Effector CD8-positive, alpha-beta T cell (primary cell): ENCODE measurements at regions not wholly inside any gene's neighbourhood (a gene's known extent, or its start where the extent isn't known, plus 50 kb on each side); places are given as distances from the start of the nearest gene placed in this dataset.
"Not testable (repeated sequence)": the region's sequence is repeated elsewhere in the genome, so short reads cannot be mapped to it uniquely, and the experiment has no call there.

Experiments used
- DNase-seq: peaks from one replicate; lab custom pipeline; 2025; lab: John Stamatoyannopoulos, UW

DNA sequence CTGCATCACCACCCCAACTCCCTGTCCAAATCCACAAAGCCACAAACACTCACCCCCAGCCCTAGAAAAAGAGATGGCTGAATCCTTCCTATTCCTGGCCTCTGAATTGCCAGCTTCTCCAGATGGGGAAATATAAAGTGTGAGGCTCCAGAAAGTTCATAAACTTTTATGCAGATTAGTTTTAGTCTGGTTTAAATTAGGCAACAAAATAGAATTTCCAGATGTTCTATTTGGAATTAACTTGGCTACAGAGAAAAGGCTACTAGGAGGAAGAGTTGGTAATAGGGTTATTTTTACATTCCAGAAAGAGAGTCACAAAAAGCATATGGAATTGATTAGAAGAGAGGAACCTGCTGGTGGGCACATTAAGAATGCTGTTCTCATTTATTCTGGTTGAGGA, 56.0 kb downstream of the EN1 start:
- DNase-seq: no peak

DNA sequence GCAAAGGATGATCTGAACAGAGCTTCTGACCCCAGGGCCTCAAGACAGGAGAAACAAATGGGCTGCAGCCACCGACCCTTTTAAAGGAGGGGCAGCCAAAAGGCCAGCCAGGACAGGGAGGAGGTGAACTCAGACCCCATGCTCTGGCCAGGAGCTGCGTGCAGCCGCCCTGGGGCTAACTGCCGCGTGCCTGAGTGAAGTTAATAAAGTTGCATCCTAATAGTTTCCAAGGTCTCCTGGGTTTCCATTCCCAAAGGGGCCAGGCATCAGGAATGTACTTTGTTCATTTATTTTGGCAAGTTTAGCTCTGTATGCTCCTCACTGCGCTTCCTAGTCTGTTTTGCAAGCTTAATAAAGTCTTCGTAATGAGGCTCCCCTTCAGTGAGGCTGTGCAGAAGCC, 60.7 kb downstream of the EN1 start:
- no peak for DNase-seq

DNA sequence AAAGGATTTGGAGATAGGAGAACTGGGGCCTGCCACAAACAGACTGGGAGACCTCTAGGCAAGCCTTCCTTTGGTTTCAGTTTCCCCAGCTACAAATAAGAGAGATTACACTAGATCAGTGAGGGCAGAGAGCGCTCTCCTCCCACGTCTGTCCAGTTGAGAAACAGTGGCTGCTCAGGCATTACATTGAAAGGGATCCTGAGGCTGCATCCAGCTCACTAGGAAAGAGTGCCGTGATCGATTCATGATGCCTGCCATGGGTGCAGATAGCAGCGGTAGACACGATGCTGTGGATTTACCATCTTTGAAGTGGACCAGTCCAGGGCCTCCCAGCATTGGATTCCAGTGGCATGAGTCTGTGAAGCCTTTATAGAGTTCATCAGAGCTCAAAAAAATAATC, 62.6 kb downstream of the EN1 start:
- DNase-seq: no peak

DNA sequence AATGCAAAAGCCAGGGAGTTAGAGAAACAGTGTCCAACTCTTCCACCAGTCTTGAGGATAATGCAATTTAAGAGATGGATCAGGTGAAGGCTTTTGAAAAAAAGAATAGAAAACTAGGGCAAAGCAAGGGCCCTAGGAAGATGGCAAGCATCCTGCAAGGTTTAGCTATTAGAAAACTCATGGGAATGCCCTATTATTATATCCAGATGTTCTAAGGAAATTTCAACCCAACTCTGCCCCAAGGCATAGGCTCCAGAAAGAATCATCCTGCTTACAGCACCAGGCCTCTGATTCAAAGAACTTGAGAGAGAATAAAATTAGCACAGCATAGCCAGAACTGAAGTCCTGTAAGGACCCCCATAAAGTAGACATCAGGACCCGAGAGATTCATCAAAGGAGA, 68.1 kb downstream of the EN1 start:
- no peak for DNase-seq

DNA sequence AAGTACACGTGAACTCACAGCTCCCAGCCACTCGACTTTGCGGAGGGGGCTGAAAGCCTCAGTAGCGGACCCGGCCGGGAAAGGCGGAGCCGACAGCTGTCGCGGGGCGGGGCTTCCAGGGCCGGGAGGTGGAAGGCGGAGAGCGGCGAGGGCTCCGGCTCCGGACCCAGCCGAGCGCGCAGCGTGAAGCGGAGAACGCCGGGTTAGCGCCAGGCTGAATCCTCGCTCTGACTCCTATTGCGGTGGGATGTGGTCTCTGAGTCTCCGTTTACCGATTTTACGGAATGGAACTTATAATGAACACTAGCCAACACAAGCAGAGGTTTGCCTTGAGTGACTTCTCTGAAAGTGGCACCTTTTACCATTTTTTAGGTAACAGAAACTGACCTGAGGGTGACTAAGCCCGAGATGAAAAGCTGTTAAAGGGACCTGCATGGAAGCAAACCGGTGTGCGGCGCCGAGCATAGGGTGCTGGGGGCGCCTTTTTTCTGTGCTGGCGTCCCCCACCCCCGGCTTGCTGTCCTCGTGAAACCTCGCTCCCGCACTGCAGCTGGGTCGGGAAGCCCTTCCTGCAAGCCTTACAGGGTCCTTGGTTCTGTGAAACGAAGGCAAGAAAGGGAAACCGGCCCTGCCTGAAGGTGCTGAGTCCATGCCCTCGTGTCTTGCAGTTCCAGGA, 72.9 kb downstream of the EN1 start:
- DNase-seq: no peak

DNA sequence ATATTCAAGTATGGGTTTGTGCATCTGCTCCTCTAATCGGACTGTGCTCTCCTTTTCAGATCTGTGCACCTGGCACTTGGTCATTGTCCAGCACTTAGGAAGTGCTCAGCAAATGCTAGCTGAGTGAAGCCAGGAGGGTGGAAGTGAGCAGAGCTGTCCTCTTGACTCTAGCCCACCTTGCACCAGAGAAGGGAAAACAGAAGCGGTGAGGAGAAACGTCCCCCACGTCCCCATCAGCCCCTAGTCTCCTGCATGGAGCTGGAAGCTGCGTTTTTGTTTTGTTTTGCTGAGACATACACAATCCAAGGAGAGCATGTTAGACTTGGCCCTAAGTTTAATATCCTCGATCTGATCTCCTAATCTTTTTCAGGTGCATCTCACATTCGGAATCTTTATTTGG, 73.6 kb downstream of the EN1 start:
- DNase-seq: no peak

DNA sequence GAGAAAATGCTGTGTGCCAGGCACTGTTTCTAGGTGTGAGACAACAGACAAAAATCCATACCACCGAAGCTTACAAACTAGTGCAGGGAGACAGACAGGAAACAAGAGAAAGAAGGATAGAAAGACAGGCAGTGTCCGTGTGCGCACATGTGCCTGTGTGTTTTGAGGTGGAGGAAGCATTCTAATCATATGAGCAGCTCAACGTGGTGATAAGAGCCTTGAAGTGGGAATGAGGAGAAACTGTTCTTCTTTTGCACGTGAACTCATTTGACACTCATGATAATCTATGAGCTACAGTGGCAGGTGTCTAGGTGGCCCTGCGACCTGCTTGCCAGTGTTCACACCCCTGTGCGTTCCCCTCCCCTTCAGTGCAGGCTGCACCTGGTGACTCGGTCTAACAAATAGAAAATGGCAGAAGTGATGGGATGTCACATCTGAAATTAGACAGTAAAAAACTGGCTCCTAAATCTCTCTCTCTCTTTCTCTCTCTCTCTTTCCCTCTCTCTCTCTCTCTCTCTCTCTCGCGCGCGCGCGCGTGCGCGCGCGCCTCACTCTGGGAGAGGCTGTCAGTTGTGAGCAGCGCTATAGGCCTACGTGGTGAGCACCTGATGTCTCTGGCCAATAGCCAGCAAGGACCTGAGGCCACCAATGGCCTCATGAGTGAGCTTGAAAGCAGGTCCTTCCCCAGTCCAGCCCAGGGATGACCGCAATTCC, 74.8 kb downstream of the EN1 start:
- DNase-seq: no peak

DNA sequence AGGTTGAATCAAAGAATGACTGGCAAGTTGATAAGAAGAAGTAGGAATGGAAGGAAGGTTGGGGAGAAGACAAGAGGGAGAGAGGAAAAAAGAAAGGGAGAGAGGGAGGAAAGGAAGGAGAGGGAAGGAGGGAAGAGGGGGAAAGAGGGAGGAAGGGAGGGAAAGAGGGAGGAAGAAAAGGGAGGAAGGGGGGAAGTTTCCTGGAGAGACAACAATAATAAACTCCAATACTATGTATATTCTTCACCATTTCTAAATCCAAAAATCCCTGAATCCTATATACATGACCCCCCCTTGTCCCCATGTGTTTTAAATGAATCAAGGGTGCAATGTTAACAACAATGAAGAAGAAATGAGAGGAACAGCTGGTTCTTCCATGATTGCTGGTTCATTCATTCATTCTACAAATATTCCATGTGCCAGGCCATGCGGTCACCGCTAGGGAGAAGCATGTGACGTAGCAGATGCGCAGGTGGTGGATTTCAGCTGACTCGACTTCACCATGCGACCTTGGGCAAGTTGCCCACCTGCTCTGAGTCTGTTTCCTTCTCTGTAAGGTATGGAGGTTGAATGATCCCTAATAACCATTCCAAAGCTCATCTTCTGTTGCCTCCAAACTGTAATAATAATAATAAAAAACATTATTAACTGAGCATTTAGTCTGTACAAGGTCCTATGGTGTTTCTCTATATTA, 77.6 kb downstream of the EN1 start:
- no peak for DNase-seq

DNA sequence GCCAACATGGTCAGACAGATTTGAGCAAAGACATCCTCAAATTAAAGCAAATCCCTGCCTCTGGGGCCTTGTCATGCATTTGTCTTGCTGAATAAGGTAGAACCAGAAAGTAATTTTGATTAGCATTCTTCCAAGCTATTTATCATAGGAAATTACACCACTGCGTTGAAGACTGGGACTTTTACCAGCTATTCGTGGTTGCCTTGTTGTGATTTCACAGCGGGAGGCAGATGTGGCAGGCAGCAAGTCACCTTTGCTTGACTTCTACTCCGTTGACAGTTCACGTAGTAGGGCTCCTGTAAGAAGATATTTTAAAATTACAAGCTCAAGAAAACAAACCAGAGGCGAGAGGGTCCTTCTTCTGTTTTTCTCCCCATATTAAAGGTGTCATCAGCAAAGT, 80.6 kb downstream of the EN1 start:
- DNase-seq: no peak

DNA sequence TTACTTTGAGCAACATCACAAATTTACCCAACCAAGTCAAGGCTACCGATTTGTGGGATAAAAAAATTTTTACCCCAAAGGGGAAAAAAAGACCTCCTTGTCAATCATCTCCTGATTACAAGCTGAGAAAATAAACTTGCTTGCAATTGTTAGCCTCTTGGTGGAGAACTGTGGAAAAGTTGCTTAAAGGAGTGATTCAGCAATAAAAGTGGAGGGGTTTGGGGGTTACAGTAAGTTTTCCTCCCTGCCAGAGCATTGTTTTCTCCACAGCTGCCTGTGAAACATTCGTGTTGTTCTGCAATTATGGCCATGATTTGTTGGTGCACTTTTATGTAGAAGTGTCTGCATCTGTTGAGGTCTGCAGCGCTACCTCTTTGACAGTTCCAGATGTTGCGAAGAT, 82.6 kb downstream of the EN1 start:
- no peak for DNase-seq

DNA sequence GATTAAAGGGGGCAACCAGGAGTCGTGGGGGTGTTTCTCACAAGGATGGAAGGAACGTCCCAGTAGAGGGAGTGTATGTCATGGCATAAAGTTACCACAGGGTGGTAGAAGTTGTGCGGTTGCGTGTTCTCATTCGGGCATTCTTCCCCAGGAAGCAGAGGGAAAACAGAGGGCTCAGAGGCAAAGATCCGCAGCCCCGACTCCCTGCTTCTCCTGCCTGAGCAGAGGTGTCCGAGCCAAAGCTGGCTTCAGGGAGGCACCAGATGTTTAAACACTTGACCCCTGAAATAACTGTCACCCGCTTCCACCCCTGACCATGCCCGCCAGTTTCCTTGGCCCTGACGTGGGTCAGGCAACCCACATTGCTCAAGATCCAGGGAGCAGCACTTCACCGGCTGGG, 83.7 kb downstream of the EN1 start:
- no peak for DNase-seq

DNA sequence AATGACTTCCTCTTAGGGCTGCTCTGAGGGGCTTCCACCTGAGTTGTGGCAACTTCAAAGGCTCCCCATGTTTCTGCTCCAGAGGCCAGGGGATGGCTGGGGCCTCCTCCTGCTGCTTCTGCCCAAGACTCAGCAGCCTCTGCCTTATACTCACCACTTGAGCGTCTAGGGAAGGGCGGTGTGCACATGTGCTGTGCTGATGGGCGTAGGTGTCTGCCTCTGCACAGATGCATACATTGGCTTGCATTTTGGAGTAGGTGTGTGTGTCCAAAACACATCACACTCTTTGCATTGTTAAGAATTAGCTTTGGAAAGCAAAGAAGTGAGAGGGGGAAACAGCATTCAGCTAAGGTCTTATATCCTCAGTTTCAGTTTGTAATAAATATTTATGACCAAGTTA, 85.2 kb downstream of the EN1 start:
- no peak for DNase-seq

DNA sequence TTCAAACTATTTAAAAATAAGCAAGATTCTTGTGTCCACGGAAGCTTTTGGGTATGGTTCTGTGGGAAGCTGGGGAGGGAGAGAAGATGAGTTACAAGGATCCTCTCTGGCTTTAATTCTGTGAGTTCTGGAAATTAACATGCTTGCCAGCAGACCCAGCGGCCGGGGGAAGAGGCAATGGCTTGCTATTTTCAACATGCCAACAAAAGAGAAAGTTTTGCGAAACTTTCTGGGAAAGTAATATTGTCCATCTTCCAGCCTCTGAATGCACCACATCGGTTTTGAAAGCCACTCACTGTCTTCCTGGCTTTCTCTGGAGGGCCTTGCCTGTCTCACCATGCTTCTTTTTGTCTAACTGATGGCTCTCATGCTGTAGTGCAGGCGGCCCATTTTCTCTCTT, 85.7 kb downstream of the EN1 start:
- DNase-seq: no peak

DNA sequence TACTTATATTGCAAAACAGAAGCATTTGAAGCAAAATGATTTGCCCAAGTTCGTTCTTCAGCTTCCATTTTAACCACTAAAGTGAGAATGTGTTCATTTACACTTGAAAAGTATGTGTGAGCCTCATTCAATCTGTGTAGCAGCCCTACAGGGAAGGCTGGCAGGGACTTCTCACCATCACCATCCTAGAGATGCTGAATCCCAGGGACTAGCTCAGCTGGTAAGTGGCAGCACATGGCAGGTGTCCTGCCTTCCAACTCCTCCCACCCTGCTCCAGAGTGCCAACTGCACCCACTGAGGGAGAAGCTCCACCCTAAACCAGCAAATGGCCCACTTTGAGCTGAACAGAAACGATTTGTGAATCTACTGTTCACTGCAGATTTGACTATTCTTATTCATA, 91.5 kb downstream of the EN1 start:
- DNase-seq: no peak

DNA sequence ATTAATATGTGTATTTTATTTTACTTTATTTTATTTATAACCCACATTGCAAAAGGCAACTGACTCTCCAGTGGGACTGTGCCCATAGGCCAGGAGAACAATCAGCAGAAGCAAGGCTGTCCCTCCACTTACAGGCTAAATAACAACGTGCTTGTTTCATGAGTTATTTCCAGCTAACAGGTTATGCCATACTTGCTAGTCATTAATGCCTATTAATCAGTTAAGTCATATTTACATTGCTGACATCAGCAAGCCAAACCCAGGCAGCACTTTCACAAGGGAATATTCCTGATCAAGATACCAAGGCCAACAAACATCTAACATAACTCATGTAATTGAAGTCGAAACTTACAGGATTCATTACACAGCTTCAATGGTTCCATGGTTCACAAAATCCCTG, 92.1 kb downstream of the EN1 start:
- no peak for DNase-seq

DNA sequence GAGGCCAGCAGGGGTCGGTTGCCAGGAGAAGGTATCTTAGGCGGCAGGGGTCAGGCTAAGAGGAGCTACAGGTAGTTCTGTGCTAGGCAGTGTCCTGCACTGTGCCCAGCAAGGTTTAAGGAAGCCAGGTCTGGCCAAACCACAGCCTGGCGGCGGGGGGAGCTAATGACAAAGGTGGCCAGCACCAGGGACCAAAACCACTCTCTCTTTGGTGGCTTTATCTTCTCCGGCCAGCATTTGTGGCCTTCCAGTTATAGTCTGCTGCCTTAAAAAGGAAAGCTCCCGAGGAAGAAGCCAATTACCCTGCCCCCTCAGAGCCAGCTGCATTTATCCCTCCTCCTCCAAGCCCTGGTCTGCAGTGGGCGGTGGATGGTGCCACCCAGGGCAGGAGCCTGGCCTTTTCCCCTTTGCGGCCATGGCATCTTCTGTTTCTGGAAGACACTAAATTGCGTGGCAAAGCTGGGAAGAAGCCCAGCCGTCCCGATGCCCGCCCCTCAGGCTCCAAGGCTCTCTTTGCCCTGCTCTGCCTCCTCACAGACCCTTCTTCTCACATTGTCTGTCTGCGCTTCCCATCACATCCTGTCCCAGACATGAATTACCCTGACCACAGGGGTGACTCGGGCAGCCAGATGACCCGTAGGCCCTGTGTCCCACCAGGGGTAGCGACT, 94.6 kb downstream of the EN1 start:
- no peak for DNase-seq

DNA sequence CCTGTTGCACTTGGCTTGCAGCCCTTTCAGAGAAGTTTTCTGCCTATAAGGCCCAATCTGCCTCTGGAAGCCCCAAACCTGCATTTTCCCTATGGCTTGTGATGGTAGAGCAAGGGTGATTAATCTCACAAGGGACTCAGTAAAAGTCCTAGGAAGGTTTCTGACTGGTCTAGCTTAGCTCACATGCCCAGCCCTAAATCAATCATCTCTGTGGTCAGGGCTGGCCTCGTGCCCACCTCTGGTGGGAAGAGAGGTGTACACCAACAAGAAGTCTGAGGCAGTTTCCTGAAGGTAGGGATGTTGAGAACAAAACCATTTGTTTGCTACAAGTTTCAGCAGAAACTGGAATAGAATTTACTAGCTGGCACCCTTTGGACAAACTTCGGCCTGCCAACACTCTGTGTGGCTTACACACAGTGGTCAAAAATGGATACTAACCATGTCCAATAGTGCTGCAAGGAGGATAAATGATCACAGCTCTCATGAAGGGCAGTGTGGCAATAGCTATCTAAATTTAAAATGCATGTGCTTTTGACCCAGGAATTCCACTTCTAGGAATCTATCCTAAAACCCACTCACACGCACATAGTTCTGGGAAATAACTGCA, 96.4 kb downstream of the EN1 start:
- no peak for DNase-seq

DNA sequence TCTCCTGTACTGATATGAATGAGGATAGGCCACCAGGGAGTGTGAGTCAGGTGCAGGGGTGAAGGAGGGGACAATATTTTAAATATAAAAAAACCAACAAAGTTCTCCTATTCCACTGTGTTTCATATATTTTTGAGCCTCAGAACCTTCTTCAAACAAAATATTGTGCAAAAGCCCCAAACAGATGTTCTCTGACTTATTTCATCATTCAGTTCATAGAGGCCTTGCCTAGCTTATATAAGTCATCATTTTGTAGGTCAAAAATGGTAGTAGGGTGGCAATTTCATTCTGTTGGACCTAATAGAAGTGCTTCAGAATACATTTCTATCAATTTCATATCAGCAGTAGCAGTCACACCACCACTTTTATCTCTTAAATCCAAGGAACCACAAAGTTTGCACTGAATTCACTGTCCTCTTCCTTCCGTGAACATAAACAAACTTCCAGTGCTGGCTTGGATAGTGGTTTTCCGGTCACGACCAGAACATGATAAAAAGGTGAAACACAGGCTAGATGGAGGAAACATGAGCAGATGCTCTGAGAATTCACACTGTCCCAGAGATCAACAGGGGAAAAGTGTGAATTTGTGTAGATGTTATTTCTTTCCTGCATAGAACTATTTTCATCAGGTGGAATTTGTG, 99.1 kb downstream of the EN1 start:
- DNase-seq: no peak

DNA sequence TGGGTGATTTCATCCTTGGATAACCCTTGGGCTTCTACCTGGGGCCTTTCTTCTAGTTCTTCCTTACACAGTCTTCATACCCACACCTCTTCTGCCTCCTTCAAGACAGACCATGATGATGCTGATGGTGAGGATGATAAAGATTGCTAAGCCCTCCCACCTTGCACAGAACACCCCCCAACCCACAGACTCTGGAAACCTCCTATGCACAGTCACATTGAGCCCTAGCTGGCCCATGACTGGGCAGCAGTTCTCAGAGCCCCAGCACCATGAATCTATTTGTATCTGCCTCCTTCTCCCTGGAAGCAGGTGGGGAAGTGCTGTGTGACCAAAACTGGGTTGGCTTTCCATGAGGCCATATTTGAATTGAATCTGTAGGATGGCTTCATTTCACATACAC, 99.8 kb downstream of the EN1 start:
- no peak for DNase-seq

DNA sequence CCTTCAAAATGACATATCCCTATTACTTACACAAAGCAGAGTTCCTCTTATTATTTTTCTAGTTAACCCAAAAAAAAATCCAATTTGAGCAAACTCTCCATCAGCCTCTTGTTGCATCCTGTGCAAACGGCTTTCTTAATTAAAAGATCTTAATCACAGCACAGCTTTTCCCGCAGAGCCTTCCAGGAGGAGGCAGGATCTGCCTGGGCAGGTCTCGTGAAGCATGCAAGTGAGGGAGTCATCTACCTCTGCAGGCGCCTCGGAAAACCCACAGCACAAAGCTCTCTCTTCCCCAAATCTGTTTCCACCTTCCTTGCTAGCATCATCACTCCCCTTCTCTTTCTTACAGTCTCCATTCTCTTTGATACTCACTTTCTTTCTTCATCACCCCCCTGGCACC, 100.4 kb downstream of the EN1 start:
- no peak for DNase-seq

DNA sequence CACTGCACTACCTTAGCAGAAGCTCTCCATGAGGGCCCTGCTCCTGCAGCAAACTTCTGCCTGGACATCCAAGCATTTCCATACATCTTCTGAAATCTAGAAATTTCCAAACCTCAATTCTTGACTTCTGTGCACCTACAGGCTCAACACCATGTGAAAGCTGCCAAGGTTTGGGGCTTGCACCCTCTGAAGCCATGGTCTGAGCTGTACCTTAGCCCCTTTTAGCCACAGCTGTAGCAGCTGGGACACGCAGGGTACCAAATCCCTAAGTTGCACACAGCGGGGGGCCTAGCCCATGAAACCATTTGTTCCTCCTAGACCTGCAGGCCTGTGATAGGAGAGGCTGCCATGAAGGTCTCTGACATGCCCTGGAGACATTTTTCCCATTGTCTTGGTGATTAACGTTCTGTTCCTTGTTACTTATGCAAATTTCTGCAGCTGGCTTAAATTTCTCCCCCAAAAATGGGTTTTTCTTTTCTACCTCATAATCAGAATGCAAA, 102.7 kb downstream of the EN1 start:
- not testable (repeated sequence) for DNase-seq
